Loucy (cell line): ENCODE measurements at regions not wholly inside any gene's neighbourhood (a gene's known extent, or its start where the extent isn't known, plus 50 kb on each side); places are given as distances from the start of the nearest gene placed in this dataset.

Source experiments
- H2AFZ ChIP-seq: fragments of 200-600 bp; sonication (generic); 2 replicates; pipeline ENCODE4 v1.6.0; 2016; ENCODE audit warnings: antibody characterized with exemption, mild to moderate bottlenecking, low read length, moderate library complexity
- H3F3A ChIP-seq: fragments of 200-600 bp; 2 replicates; pipeline ENCODE4 v1.6.0; 2016; ENCODE audit warnings: antibody characterized with exemption, low read depth, mild to moderate bottlenecking
- H3K27me3 ChIP-seq: fragments of 200-600 bp; sonication (generic); 2 replicates; pipeline ENCODE4 v1.6.1; 2014; ENCODE audit warnings: low read length, mild to moderate bottlenecking; ENCODE audit not compliant: insufficient read depth, poor library complexity, severe bottlenecking
- H3K36me3 ChIP-seq: fragments of 200-600 bp; sonication (generic); 2 replicates; pipeline ENCODE4 v1.6.1; 2016; ENCODE audit warnings: low read length; ENCODE audit not compliant: insufficient read depth
- H3K4me1 ChIP-seq: fragments of 200-600 bp; sonication (generic); 2 replicates; pipeline ENCODE4 v1.5.1; 2014; ENCODE audit warnings: low read length, mild to moderate bottlenecking; ENCODE audit not compliant: insufficient read depth, poor library complexity, severe bottlenecking
- H3K4me2 ChIP-seq: fragments of 200-600 bp; sonication (generic); 2 replicates; pipeline ENCODE4 v1.6.0; 2014; ENCODE audit warnings: antibody characterized with exemption, low read length, low read depth, mild to moderate bottlenecking; ENCODE audit not compliant: poor library complexity, severe bottlenecking
- H3K4me3 ChIP-seq: fragments of 200-600 bp; sonication (generic); 2 replicates; pipeline ENCODE4 v1.5.1; 2014; ENCODE audit warnings: low read length, mild to moderate bottlenecking, mixed read lengths; ENCODE audit not compliant: poor library complexity, severe bottlenecking
- H3K79me2 ChIP-seq: fragments of 200-600 bp; sonication (generic); 2 replicates; pipeline ENCODE4 v1.6.1; 2014; ENCODE audit warnings: low read length; ENCODE audit not compliant: insufficient read depth
- H3K9ac ChIP-seq: fragments of 200-600 bp; sonication (generic); 2 replicates; pipeline ENCODE4 v1.6.0; 2014; ENCODE audit warnings: mild to moderate bottlenecking, low read depth, low read length, moderate library complexity; ENCODE audit not compliant: poor library complexity, severe bottlenecking
- H3K9me2 ChIP-seq: fragments of 200-600 bp; sonication (generic); replicated peaks from 2 replicates; pipeline ENCODE4 v1.6.1; 2016; ENCODE audit warnings: low read depth, low read length, mixed read lengths
- H3K9me3 ChIP-seq: fragments of 200-600 bp; sonication (generic); 2 replicates; pipeline ENCODE4 v1.6.1; 2014; ENCODE audit warnings: mild to moderate bottlenecking, antibody characterized with exemption, low read length, low read depth; ENCODE audit not compliant: insufficient read depth
- H4K20me1 ChIP-seq: fragments of 200-600 bp; sonication (generic); 2 replicates; pipeline ENCODE4 v1.6.0; 2014; ENCODE audit warnings: antibody characterized with exemption, low read length, mild to moderate bottlenecking; ENCODE audit not compliant: insufficient read depth, poor library complexity, severe bottlenecking
- EZH2phosphoT487 ChIP-seq: fragments of 200-600 bp; IDR thresholded peaks from 2 replicates; pipeline ENCODE4 v1.6.1; 2018; ENCODE audit warnings: antibody characterized with exemption, mild to moderate bottlenecking, moderate library complexity, borderline replicate concordance
- TF ChIP-seq, protein P1 (sequence below): fragments of 200-600 bp; sonication (generic); conservative IDR thresholded peaks from 2 replicates; pipeline ENCODE4 v1.5.1; 2014; ENCODE audit warnings: mild to moderate bottlenecking, antibody characterized with exemption, low read length

DNA sequence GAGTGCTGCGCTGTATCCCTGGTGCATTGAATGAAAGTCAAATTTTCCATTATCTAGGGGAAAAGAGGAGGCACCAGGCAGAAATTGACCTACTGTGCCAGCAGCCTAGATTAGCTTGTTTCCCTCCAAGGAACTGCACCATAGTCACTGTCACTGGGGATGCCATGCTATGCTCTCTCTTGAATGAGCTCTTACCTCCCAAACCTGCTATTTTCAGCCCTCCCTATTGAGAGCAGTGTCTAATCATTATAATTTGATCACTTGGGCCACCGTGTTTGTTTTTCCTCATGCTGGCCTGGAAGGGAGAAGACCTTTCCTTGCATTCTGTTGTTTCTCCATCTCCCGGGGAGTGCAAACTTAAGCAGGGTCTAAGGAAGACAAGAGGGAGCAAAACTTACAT is 492.9 kb downstream of the SIPA1L2 start:
- Histone ChIP-seq H3K9me2 (no peaks in the 10 kb centered on the region), H3K27me3 (no peaks in the 10 kb centered on the region), H2AFZ (no peak overlapping the region), H3F3A (no peaks in the 10 kb centered on the region), H3K4me3 (no peak overlapping the region), H3K9me3 (0 out of 2 replicates have a peak, but pooled peaks cover 6% of the 10 kb centered on the region), H3K9ac (no peak overlapping the region), H3K4me1 (peaks cover 11% of the 10 kb centered on the region), H3K79me2 (no peaks in the 10 kb centered on the region), H3K4me2 (no peak overlapping the region), H3K36me3 (no peaks in the 10 kb centered on the region), H4K20me1 (no peaks in the 10 kb centered on the region)
- no peak for TF ChIP-seq EZH2phosphoT487
- TF ChIP-seq, protein P1, sequence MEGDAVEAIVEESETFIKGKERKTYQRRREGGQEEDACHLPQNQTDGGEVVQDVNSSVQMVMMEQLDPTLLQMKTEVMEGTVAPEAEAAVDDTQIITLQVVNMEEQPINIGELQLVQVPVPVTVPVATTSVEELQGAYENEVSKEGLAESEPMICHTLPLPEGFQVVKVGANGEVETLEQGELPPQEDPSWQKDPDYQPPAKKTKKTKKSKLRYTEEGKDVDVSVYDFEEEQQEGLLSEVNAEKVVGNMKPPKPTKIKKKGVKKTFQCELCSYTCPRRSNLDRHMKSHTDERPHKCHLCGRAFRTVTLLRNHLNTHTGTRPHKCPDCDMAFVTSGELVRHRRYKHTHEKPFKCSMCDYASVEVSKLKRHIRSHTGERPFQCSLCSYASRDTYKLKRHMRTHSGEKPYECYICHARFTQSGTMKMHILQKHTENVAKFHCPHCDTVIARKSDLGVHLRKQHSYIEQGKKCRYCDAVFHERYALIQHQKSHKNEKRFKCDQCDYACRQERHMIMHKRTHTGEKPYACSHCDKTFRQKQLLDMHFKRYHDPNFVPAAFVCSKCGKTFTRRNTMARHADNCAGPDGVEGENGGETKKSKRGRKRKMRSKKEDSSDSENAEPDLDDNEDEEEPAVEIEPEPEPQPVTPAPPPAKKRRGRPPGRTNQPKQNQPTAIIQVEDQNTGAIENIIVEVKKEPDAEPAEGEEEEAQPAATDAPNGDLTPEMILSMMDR, result no peak

DNA sequence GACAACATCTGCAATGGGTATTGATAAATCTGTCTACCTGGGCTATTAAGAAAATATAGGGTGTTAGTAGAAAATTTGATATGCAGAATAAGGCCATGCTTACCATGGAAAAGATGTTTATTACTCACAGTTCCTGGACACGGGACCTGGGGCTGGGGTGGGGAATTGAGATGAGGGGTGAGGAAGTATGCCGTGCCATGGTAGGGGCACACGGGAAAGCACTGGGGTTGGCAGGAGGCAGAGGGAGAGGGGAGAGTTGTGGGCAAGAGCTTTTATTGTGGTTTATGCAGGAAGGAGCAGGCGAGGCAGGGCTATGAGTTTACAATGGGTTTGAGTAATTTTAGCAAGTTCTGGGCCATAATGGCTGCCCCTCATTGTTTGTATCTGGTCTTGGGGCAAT is 493.8 kb downstream of the SIPA1L2 start:
- no peak overlapping the region for H2AFZ ChIP-seq
- TF ChIP-seq, protein P1, result no peak
- TF ChIP-seq EZH2phosphoT487, result no peak
- H3K27me3 ChIP-seq, result no peaks in the 10 kb centered on the region
- peak overlapping the region; percentile 26 for H3K4me3 ChIP-seq
- no peaks in the 10 kb centered on the region for H3F3A ChIP-seq
- no peak overlapping the region for H3K9ac ChIP-seq
- H3K79me2 ChIP-seq, result no peaks in the 10 kb centered on the region
- no peaks in the 10 kb centered on the region for H4K20me1 ChIP-seq
- no peaks in the 10 kb centered on the region for H3K36me3 ChIP-seq
- H3K9me3 ChIP-seq, result peaks cover 13% of the 10 kb centered on the region; the same call in 1 of the 2 replicates
- peaks cover 11% of the 10 kb centered on the region for H3K4me1 ChIP-seq
- no peaks in the 10 kb centered on the region for H3K9me2 ChIP-seq
- peak overlapping the region; percentile 23 for H3K4me2 ChIP-seq

DNA sequence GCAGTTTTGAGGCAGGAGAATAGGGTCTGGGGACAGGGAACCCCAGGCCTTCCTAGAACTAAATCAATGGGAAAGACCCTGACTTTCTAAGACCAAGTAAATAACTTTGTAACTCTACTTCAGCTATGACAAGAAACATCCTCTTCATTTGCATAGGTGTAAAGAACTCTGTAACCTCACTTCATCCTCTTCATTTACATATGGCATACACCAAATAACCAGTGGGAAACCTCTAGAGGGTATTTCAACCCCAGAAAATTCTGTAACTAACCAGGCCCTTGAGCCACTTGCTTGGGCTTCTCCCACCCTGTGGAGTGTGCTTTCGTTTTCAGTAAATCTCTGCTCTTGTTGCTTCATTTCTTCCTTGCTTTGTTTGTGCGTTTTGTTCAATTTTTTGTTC is 495.6 kb downstream of the SIPA1L2 start:
- H3K36me3 ChIP-seq, result no peaks in the 10 kb centered on the region
- peaks cover 17% of the 10 kb centered on the region for H3K9me3 ChIP-seq
- H2AFZ ChIP-seq, result no peak overlapping the region
- no peaks in the 10 kb centered on the region for H3K79me2 ChIP-seq
- H3K9ac ChIP-seq, result no peak overlapping the region
- peaks cover 11% of the 10 kb centered on the region for H3K4me1 ChIP-seq
- H3K4me3 ChIP-seq, result no peak overlapping the region
- no peaks in the 10 kb centered on the region for H3F3A ChIP-seq
- no peaks in the 10 kb centered on the region for H4K20me1 ChIP-seq
- H3K27me3 ChIP-seq, result no peaks in the 10 kb centered on the region
- H3K4me2 ChIP-seq, result no peak overlapping the region
- H3K9me2 ChIP-seq, result no peaks in the 10 kb centered on the region
- TF ChIP-seq, protein P1, result no peak
- no peak for TF ChIP-seq EZH2phosphoT487
